Tongue (tissue), 1 donor: ENCODE measurements at regions not wholly inside any gene's neighbourhood (a gene's known extent, or its start where the extent isn't known, plus 50 kb on each side); places are given as distances from the start of the nearest gene placed in this dataset.

Source experiments
- DNase-seq: peaks from one replicate; pipeline ENCODE4 v3.0.0-alpha.2; 2015

GRCh38 chr9:105861972-105862371 lies 167.6 kb downstream of the TMEM38B start:
- no peak for DNase-seq

GRCh38 chr9:105864248-105864898 lies 170.0 kb downstream of the TMEM38B start:
- DNase-seq = no peak

GRCh38 chr9:105865285-105865684 lies 170.9 kb downstream of the TMEM38B start:
- no peak for DNase-seq

- DNase-seq = no peak
These were observed 177.2 kb downstream of the TMEM38B start for GRCh38 chr9:105871540-105871939.

- no peak for DNase-seq
These were observed 179.5 kb downstream of the TMEM38B start for GRCh38 chr9:105873801-105874200.

- peak; percentile 68 for DNase-seq
These were observed 183.4 kb downstream of the TMEM38B start for GRCh38 chr9:105877721-105878120.

- no peak for DNase-seq
These were observed 184.8 kb downstream of the TMEM38B start for GRCh38 chr9:105879181-105879580.

- DNase-seq = no peak
These were observed 186.2 kb downstream of the TMEM38B start for GRCh38 chr9:105880517-105880916.

- no peak for DNase-seq
These were observed 186.7 kb downstream of the TMEM38B start for GRCh38 chr9:105881021-105881420.

GRCh38 chr9:105881654-105882349 lies 187.5 kb downstream of the TMEM38B start:
- DNase-seq = peak; percentile 66

- no peak for DNase-seq
These were observed 189.5 kb downstream of the TMEM38B start for GRCh38 chr9:105883847-105884246.

- peak; percentile 26 for DNase-seq
These were observed 190.1 kb downstream of the TMEM38B start for GRCh38 chr9:105884416-105884815.

GRCh38 chr9:105886136-105886535 lies 191.8 kb downstream of the TMEM38B start:
- DNase-seq = no peak

- DNase-seq = peak; percentile 20
These were observed 193.3 kb downstream of the TMEM38B start for GRCh38 chr9:105887679-105888078.

- no peak for DNase-seq
These were observed 195.9 kb downstream of the TMEM38B start for GRCh38 chr9:105890046-105890822.

- DNase-seq = no peak
These were observed 205.8 kb downstream of the TMEM38B start for GRCh38 chr9:105900123-105900522.

GRCh38 chr9:105901514-105902109 lies 207.3 kb downstream of the TMEM38B start:
- DNase-seq = peak; percentile 75

- DNase-seq = no peak
These were observed 213.7 kb downstream of the TMEM38B start for GRCh38 chr9:105908069-105908468.

GRCh38 chr9:105911104-105911911 lies 217.0 kb downstream of the TMEM38B start:
- DNase-seq = no peak

- no peak for DNase-seq
These were observed 218.0 kb downstream of the TMEM38B start for GRCh38 chr9:105912157-105912862.

GRCh38 chr9:105912863-105913516 lies 218.6 kb downstream of the TMEM38B start:
- DNase-seq = peak; percentile 8
